GM18519 (cell line): ENCODE measurements at regions not wholly inside any gene's neighbourhood (a gene's known extent, or its start where the extent isn't known, plus 50 kb on each side); places are given as distances from the start of the nearest gene placed in this dataset.

Source experiments
- ATAC-seq: cut with Tn5 transposase; IDR thresholded peaks from one replicate; pipeline ENCODE4 v1.9.1; 2021; ENCODE audit warnings: mild to moderate bottlenecking, moderate library complexity; ENCODE audit not compliant: unreplicated experiment, low FRiP score

GRCh38 chr1:13878021-13878420, 178.0 kb downstream of the PRDM2 start:
- ATAC-seq, result no peak

GRCh38 chr1:13878451-13878850, 178.5 kb downstream of the PRDM2 start:
- no peak for ATAC-seq

GRCh38 chr1:13881385-13882088, 181.5 kb downstream of the PRDM2 start:
- no peak for ATAC-seq

- no peak for ATAC-seq
Observed at GRCh38 chr1:13888351-13888986, 188.5 kb downstream of the PRDM2 start.

- ATAC-seq, result no peak
Observed at GRCh38 chr1:13889495-13889894, 189.5 kb downstream of the PRDM2 start.

- no peak for ATAC-seq
Observed at GRCh38 chr1:13890766-13891165, 190.8 kb downstream of the PRDM2 start.

- no peak for ATAC-seq
Observed at GRCh38 chr1:13892198-13892597, 192.2 kb downstream of the PRDM2 start.

GRCh38 chr1:13892671-13893325, 192.8 kb downstream of the PRDM2 start:
- no peak for ATAC-seq

GRCh38 chr1:13893409-13893821, 193.4 kb downstream of the PRDM2 start:
- ATAC-seq, result no peak

- ATAC-seq, result no peak
Observed at GRCh38 chr1:13896932-13897331, 196.9 kb downstream of the PRDM2 start.

GRCh38 chr1:13898406-13898805, 198.4 kb downstream of the PRDM2 start:
- no peak for ATAC-seq

- no peak for ATAC-seq
Observed at GRCh38 chr1:13899856-13900255, 199.9 kb downstream of the PRDM2 start.

GRCh38 chr1:13900583-13900982, 200.6 kb downstream of the PRDM2 start:
- ATAC-seq, result no peak

GRCh38 chr1:13901039-13901438, 201.1 kb downstream of the PRDM2 start:
- ATAC-seq, result no peak

- no peak for ATAC-seq
Observed at GRCh38 chr1:13901597-13901996, 201.6 kb downstream of the PRDM2 start.

GRCh38 chr1:13908128-13908527, 208.1 kb downstream of the PRDM2 start:
- peak; percentile 72 for ATAC-seq

- no peak for ATAC-seq
Observed at GRCh38 chr1:13911697-13912619, 212.0 kb downstream of the PRDM2 start.

GRCh38 chr1:13913396-13913795, 213.4 kb downstream of the PRDM2 start:
- no peak for ATAC-seq

- ATAC-seq, result no peak
Observed at GRCh38 chr1:13916530-13916929, 216.5 kb downstream of the PRDM2 start.

GRCh38 chr1:13917607-13918006, 217.6 kb downstream of the PRDM2 start:
- ATAC-seq, result no peak

GRCh38 chr1:13918862-13919261, 218.9 kb downstream of the PRDM2 start:
- ATAC-seq, result no peak
